ENCODE measurements at regions not wholly inside any gene's neighbourhood (a gene's known extent, or its start where the extent isn't known, plus 50 kb on each side); places are given as distances from the start of the nearest gene placed in this dataset.

- DNase-seq, result no peak
Measured at GRCh38 chr15:67006083-67007065, 59.0 kb upstream of the SMAD3 start.

- DNase-seq, result no peak
Measured at GRCh38 chr15:67009576-67010569, 55.5 kb upstream of the SMAD3 start.

- DNase-seq, result no peak
Measured at GRCh38 chr15:67010898-67011616, 54.3 kb upstream of the SMAD3 start.

- no peak for DNase-seq
Measured at GRCh38 chr15:67011617-67012005, 53.8 kb upstream of the SMAD3 start.

GRCh38 chr15:67013696-67014095, 51.7 kb upstream of the SMAD3 start:
- DNase-seq, result no peak
